HG03159 (cell line): ENCODE measurements at regions not wholly inside any gene's neighbourhood (a gene's known extent, or its start where the extent isn't known, plus 50 kb on each side); places are given as distances from the start of the nearest gene placed in this dataset.
"Not testable (repeated sequence)": the region's sequence is repeated elsewhere in the genome, so short reads cannot be mapped to it uniquely, and the experiment has no call there.

Experiments used
- ATAC-seq: cut with Tn5 transposase; IDR thresholded peaks from one replicate; pipeline ENCODE4 v1.9.1; 2021; ENCODE audit warnings: mild to moderate bottlenecking, moderate library complexity; ENCODE audit not compliant: unreplicated experiment

DNA sequence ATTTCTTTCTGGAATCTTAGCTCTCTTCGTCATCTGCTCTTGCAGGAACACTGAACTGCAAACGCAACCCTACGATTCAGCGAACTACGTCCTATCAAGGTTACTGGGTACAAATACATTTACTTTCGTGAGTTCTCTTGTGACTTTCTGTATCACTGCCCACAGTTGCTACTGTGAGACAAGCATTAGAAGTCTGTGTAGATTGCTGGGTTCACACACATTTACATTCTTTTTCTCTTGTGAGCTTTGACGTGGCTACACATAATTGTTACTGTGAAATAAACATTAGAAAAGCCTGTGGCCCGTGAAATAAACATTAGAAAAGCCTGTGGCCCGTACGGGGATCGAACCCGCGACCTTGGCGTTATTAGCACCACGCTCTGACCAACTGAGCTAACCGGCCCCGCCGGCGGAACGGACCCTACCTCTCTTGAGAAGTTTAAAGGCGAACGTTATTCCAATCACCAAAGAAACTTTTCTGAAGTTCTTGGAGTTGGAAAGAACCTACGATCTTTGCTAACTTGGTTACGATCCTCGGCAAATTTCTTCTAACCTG is 61.2 kb upstream of the ZNF322 start:
- ATAC-seq: not testable (repeated sequence)

GRCh38 chr6:26730019-26730766 is 70.6 kb upstream of the ZNF322 start:
- ATAC-seq: not testable (repeated sequence)

- ATAC-seq: not testable (repeated sequence)
Measured at GRCh38 chr6:26734776-26735472, 75.4 kb upstream of the ZNF322 start.

GRCh38 chr6:26739811-26740210 is 80.3 kb upstream of the ZNF322 start:
- no peak for ATAC-seq

DNA sequence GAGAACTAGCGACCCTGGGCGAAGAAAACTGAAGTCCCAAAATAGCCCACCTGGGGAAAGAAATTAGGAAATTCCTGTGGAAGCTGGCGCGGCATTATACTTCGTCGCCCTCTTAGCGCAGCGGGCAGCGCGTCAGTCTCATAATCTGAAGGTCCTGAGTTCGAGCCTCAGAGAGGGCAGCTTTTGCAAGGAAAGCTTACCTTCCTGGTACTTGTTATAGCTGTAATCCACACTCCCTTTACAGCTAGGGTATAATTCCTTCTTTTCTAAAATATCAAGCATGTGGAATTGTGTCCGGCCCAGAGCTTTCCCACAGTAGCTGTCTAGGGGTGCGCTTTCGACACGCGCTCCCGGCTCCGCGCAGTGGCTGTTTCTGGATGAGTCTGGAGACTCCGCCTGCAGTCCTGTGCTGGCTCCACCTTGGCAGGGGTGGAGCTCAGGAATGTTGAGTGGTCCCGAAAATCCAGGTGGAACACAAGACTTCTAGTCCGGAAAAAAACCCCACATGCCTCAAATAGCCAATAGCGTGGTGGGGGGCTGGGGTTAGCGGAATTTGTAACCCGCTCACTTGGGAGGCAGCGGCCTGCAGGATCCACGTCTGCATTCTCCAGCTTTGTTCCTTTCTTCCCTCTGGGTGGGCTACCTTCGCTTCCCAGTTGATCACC is 83.7 kb upstream of the ZNF322 start:
- ATAC-seq: no peak

DNA sequence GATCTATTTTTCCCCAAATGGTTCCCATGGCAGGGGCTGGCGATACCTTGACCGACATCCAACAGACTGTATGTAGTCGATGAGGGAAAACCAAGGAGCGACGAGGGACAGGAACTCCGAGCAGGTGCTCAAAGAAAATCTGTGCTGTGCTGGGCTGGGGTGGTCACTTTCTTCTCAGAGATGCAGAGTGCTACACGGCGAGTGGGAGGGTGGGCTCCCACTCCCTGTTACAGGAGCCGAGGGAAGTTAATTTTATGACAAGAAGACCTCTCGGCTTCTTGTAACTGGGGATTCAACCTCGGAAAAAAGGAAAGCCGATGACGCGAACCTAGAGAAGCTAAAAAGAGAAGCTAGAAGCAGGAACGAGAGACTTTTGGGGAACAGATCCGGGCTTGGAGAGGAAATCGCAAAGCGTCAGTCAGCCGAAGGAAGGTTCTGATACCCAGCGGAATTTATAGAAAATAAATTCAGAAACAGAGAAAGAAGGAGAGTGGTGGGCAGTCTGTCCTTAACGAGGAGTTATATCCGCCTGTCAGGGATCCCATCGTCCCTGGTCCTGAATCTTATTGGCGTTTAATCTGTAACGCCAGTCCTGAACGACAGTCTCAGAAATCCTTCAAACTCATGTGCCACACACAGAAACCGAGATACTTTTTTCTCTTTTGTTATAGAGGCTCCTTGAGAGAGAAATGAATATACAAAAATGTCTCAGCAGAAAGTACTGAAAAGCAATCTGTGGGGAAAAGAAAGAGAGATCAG is 84.6 kb upstream of the ZNF322 start:
- no peak for ATAC-seq

DNA sequence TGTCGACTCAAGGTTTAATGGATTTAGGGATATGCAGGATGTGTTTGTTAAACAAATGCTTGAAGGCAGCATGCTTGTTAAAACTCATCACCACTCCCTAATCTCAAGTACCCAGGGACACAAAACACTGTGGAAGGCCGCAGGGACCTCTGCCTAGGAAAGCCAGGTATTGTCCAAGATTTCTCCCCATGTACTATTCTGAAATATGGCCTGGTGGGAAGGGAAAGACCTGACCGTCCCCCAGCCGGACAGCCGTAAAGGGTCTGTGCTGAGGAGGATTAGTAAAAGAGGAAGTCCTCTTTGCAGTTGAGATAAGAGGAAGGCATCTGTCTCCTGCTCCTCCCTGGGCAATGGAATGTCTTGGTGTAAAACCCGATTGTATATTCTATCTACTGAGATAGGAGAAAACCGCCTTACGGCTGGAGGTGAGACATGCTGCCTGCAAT is 85.3 kb upstream of the ZNF322 start:
- not testable (repeated sequence) for ATAC-seq

DNA sequence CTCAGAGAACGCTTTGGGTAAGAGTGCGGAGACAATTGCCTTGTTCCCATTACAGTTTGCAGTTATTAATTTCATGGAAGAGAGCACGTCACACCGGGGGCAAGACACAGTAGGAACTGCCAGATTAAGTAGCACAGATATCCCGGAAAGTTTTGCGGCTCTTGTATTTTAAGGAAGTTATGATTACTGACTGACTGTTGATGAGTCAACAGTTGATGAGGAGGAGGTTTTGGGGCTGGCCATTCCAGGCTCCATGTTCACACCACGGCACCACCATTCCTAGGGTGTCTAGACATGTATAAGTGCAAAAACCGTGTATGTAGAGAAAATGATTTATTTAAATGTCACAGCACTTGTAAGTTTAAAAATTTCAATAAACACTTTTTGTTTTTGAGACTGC is 86.4 kb upstream of the ZNF322 start:
- ATAC-seq: not testable (repeated sequence)

- ATAC-seq: not testable (repeated sequence)
Measured at GRCh38 chr6:26749126-26749758, 89.7 kb upstream of the ZNF322 start.

DNA sequence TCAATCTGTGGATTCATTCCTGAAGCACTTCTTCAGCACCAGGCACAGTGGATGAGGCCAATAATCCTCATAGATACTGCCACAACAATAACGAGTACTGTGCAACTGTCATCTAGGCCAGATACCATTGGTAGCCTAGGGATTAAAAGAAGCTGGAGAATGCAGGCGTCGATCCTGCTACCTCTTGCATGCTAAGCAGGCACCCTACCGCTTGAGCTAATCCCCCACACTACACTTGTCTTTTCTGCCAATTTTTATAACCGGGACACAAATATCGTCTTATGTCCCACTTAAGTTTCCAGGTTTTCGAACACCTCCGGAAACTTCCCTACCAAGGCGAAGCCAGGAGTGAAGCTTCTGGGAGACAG is 90.2 kb upstream of the ZNF322 start:
- not testable (repeated sequence) for ATAC-seq

- no peak for ATAC-seq
Measured at GRCh38 chr6:26754212-26754611, 94.7 kb upstream of the ZNF322 start.

GRCh38 chr6:26754801-26755200 is 95.3 kb upstream of the ZNF322 start:
- not testable (repeated sequence) for ATAC-seq

DNA sequence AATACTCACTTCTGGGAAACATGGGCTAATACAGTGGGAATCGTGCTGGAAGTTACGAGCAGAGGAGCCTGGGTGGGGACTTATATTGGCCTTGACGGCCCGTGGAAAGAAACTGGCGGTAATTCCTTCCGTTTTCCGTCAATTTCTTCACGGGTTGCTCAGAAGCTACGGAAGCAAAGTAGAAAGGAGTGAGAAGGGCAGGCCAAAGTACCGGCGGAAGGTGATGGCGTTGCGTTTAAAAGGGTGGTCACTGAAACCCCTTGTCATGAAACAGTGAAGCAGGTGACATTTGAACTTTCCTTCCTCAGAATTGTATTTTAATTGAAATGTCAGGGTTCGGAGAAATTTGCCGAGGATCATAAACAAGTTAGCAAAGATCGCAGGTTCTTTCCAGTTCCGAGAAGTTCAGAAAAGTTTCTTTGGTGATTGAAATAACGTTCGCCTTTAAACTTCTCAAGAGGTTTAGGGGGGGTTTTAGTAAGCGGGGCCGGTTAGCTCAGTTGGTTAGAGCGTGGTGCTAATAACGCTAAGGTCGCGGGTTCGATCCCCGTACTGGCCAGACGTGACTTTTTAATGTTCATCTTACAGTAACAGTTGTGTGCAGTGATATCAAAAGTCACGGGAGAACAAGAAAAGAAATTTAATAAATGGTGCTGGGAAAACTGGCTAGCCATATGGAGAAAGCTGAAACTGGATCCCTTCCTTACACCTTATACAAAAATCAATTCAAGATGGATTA is 96.7 kb upstream of the ZNF322 start:
- not testable (repeated sequence) for ATAC-seq

DNA sequence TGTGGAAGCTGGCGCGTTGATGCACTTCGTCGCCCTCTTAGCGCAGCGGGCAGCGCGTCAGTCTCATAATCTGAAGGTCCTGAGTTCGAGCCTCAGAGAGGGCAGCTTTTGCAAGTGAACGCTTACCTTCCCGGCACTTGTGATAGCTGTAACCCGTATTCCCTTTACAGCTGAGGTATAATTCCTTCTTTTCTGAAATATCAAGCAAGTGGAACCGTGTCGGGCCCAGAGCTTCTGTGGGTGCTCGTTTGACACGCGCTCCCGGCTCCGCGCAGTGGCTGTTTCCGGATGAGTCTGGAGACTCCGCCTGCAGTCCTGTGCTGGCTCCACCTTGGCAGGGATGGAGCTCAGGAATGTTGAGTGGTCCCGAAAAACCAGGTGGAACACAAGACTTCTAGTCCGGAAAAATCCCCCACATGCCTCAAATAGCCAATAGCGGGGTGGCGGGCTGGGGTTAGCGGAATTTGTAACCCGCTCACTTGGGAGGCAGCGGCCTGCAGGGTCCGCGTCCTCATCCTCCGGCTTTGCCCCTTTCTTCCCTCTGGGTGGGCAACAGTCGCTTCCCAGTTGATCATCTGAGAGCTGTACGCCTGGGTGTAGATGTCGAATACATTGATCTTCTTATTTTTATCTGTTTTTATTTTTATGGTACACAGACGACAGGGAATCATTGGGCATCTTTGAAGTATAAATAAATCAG is 106.8 kb upstream of the ZNF322 start:
- not testable (repeated sequence) for ATAC-seq

DNA sequence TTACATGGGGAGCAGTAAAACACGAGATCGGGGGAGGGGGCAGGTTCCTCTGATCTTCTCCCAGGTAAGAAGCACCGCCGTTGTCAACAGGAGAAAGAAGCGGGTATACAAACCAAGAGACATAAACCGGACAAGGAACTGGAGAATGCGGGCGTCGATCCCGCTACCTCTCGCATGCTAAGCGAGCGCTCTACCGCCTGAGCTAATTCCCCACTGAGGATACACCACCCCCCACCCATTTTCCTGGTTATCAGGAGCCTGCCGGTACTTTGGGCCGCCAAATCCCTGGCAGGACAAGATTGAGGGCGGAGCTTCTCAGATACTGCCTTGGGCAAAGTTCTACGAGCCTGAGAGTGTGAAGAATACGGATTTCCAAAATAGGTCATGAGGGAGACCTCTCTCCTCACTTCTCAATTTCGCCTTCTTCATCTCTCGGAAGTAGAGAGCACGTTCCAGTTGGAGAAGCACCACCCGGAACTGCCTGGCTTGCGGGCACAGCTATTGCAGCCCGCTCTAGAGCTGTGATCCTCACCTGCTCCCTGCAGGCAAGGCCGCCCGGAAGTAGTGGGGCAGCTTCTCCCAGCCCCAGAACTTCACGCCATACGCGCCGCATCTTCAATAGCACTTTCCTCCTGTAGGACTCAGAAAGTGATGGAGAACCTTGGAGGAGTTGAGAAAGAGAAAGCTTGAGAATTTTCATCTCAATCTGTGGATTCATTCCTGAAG is 111.6 kb upstream of the ZNF322 start:
- ATAC-seq: not testable (repeated sequence)

DNA sequence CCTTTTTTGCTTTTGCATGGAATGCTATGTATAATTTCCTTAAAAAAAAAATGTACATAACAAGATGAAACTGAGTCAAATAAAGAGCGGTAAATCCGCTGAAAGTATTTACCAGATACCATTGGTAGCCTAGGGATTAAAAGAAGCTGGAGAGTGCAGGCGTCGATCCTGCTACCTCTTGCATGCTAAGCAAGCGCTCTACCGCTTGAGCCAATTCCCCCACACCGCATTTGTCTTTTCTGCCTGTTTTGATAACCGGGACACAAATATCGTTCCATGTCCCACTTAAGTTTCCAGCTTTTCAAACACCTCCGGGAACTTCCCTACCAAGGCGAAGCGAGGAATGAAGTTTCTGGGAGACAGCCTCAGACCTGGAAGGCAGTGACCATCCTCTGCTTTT is 113.9 kb upstream of the ZNF322 start:
- not testable (repeated sequence) for ATAC-seq

DNA sequence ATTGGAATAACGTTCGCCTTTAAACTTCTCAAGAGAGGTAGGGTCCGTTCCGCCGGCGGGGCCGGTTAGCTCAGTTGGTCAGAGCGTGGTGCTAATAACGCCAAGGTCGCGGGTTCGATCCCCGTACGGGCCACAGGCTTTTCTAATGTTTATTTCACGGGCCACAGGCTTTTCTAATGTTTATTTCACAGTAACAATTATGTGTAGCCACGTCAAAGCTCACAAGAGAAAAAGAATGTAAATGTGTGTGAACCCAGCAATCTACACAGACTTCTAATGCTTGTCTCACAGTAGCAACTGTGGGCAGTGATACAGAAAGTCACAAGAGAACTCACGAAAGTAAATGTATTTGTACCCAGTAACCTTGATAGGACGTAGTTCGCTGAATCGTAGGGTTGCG is 121.0 kb upstream of the ZNF322 start:
- ATAC-seq: not testable (repeated sequence)
